GM12878 (cell line): ENCODE measurements at regions not wholly inside any gene's neighbourhood (a gene's known extent, or its start where the extent isn't known, plus 50 kb on each side); places are given as distances from the start of the nearest gene placed in this dataset.

ENCODE experiments used
- BCL11A ChIP-seq: IDR thresholded peaks from 2 replicates; pipeline ENCODE4 v1.6.1; 2011; ENCODE audit warnings: low read depth, low read length
- DPF2 ChIP-seq: fragments of 450-650 bp; IDR thresholded peaks from 2 replicates; pipeline ENCODE4 v1.6.1; 2017; ENCODE audit warnings: mild to moderate bottlenecking
- HDAC6 ChIP-seq: fragments of 200-600 bp; sonication (generic); IDR thresholded peaks from one replicate; pipeline ENCODE4 v1.8.0; 2017; ENCODE audit warnings: antibody characterized with exemption; ENCODE audit not compliant: unreplicated experiment
- IRF4 ChIP-seq: IDR thresholded peaks from 2 replicates; pipeline ENCODE4 v1.6.1; 2011; ENCODE audit warnings: low read depth, low read length
- MEF2A ChIP-seq: IDR thresholded peaks from 2 replicates; pipeline ENCODE4 v1.6.1; 2011; ENCODE audit warnings: low read depth, mild to moderate bottlenecking, low read length, moderate library complexity; ENCODE audit not compliant: insufficient read depth
- MEF2B ChIP-seq: fragments of 450-650 bp; IDR thresholded peaks from 2 replicates; pipeline ENCODE4 v1.6.1; 2018; ENCODE audit warnings: mild to moderate bottlenecking, moderate library complexity; ENCODE audit not compliant: partially characterized antibody, poor library complexity, severe bottlenecking
- MTA3 ChIP-seq: IDR thresholded peaks from 2 replicates; pipeline ENCODE4 v1.6.1; 2012; ENCODE audit warnings: low read length, inconsistent platforms, borderline replicate concordance
- NR2C1 ChIP-seq: fragments of 450-650 bp; IDR thresholded peaks from 2 replicates; pipeline ENCODE4 v1.6.1; 2017; ENCODE audit warnings: antibody characterized with exemption, mild to moderate bottlenecking, moderate library complexity
- PAX5 ChIP-seq: IDR thresholded peaks from 2 replicates; pipeline ENCODE4 v1.6.1; 2011; ENCODE audit warnings: low read depth, low read length, borderline replicate concordance
- RAD21 ChIP-seq: IDR thresholded peaks from 2 replicates; pipeline ENCODE4 v1.6.1; 2011; ENCODE audit warnings: mild to moderate bottlenecking, low read depth, low read length, moderate library complexity; ENCODE audit not compliant: insufficient read depth
- SMAD1 ChIP-seq: fragments of 450-650 bp; IDR thresholded peaks from 2 replicates; pipeline ENCODE4 v1.6.1; 2018; ENCODE audit warnings: mild to moderate bottlenecking, low read depth; ENCODE audit not compliant: partially characterized antibody
- TAF1 ChIP-seq: IDR thresholded peaks from 2 replicates; pipeline ENCODE4 v1.6.1; 2011; ENCODE audit warnings: mild to moderate bottlenecking, low read depth, low read length, borderline replicate concordance
- TCF7 ChIP-seq: IDR thresholded peaks from 2 replicates; pipeline ENCODE4 v1.6.1; 2014; ENCODE audit warnings: antibody characterized with exemption, borderline replicate concordance
- ZNF274 ChIP-seq: IDR thresholded peaks from one replicate; pipeline ENCODE4 v1.8.0; 2011; ENCODE audit not compliant: insufficient read length, insufficient read depth
- TF ChIP-seq, protein P1 (sequence below): IDR thresholded peaks from 2 replicates; pipeline ENCODE4 v1.6.1; 2011; ENCODE audit warnings: low read depth, mild to moderate bottlenecking, low read length, moderate library complexity, borderline replicate concordance; ENCODE audit errors: extremely low read depth
- TF ChIP-seq, protein P2 (sequence below): fragments of 450-650 bp; IDR thresholded peaks from 2 replicates; pipeline ENCODE4 v1.6.1; 2017; ENCODE audit warnings: mild to moderate bottlenecking, moderate library complexity
- TF ChIP-seq, protein P3 (sequence below): IDR thresholded peaks from 2 replicates; pipeline ENCODE4 v1.6.1; 2012; ENCODE audit warnings: low read length, inconsistent platforms
- TF ChIP-seq, protein P4 (sequence below): fragments of 450-650 bp; formaldehyde crosslinking; IDR thresholded peaks from 2 replicates; pipeline ENCODE4 v1.5.0; 2022; ENCODE audit warnings: mild to moderate bottlenecking, missing genetic modification characterization
- TF ChIP-seq, protein P5 (sequence below): IDR thresholded peaks from 2 replicates; pipeline ENCODE4 v1.6.1; 2012; ENCODE audit warnings: low read depth, low read length, improper control_type of control experiment

DNA sequence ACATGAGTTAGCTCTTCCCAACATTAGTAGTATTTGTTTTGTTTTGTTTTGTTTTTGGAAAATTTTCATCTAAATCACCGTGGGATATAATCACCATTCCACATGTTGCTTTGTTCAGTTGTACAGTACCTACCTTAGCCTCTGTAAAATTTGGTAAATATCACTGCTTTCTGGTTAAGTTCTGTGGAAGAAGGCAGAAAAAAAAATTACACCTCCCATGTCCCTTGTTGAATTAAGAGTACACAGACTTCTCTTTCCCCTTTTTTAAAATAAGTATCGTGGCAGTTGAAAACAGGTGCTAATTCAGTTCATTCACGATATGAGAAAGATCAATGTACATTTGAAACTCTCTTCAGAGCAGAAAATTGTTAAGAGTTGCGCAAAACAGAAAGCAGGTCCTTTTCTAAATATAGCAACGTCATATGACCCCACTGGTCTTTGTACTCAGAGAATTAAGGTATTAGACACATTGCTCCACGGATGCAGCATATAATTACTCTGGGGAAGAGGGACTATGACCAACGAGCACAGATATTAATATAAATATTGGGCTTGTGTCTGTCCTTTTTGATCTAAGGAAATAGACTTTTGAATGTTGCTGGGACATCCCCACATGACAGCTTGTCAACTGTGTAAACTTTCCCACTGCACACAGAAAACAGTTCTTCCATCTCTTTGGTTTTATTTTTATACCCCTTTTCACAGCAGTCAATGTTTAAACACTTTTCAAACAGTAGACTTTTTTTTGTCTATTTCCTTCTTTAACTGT lies 58.6 kb upstream of the ZNF217 start (continued):
- TF ChIP-seq MTA3, result 0 out of 2 replicates have a peak, but pooled peaks have one; percentile 28
- TF ChIP-seq BCL11A, result no peak
- TF ChIP-seq, protein P1, sequence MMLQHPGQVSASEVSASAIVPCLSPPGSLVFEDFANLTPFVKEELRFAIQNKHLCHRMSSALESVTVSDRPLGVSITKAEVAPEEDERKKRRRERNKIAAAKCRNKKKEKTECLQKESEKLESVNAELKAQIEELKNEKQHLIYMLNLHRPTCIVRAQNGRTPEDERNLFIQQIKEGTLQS, result no peak
- TF ChIP-seq ZNF274, result no peak
- peak; percentile 17; the same call in 1 of the 2 replicates for TF ChIP-seq RAD21
- TF ChIP-seq TAF1, result no peak
- 0 out of 2 replicates have a peak, but pooled peaks have one; percentile 47 for TF ChIP-seq IRF4
- peak; percentile 77 for TF ChIP-seq SMAD1
- TF ChIP-seq, protein P2, sequence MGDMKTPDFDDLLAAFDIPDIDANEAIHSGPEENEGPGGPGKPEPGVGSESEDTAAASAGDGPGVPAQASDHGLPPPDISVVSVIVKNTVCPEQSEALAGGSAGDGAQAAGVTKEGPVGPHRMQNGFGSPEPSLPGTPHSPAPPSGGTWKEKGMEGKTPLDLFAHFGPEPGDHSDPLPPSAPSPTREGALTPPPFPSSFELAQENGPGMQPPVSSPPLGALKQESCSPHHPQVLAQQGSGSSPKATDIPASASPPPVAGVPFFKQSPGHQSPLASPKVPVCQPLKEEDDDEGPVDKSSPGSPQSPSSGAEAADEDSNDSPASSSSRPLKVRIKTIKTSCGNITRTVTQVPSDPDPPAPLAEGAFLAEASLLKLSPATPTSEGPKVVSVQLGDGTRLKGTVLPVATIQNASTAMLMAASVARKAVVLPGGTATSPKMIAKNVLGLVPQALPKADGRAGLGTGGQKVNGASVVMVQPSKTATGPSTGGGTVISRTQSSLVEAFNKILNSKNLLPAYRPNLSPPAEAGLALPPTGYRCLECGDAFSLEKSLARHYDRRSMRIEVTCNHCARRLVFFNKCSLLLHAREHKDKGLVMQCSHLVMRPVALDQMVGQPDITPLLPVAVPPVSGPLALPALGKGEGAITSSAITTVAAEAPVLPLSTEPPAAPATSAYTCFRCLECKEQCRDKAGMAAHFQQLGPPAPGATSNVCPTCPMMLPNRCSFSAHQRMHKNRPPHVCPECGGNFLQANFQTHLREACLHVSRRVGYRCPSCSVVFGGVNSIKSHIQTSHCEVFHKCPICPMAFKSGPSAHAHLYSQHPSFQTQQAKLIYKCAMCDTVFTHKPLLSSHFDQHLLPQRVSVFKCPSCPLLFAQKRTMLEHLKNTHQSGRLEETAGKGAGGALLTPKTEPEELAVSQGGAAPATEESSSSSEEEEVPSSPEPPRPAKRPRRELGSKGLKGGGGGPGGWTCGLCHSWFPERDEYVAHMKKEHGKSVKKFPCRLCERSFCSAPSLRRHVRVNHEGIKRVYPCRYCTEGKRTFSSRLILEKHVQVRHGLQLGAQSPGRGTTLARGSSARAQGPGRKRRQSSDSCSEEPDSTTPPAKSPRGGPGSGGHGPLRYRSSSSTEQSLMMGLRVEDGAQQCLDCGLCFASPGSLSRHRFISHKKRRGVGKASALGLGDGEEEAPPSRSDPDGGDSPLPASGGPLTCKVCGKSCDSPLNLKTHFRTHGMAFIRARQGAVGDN, result peak; percentile 86
- no peak for TF ChIP-seq NR2C1
- TF ChIP-seq, protein P3, sequence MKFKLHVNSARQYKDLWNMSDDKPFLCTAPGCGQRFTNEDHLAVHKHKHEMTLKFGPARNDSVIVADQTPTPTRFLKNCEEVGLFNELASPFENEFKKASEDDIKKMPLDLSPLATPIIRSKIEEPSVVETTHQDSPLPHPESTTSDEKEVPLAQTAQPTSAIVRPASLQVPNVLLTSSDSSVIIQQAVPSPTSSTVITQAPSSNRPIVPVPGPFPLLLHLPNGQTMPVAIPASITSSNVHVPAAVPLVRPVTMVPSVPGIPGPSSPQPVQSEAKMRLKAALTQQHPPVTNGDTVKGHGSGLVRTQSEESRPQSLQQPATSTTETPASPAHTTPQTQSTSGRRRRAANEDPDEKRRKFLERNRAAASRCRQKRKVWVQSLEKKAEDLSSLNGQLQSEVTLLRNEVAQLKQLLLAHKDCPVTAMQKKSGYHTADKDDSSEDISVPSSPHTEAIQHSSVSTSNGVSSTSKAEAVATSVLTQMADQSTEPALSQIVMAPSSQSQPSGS, result peak; percentile 91
- TF ChIP-seq TCF7, result 0 out of 2 replicates have a peak, but pooled peaks have one; percentile 15
- TF ChIP-seq MEF2B, result peak; percentile 95
- TF ChIP-seq, protein P4, sequence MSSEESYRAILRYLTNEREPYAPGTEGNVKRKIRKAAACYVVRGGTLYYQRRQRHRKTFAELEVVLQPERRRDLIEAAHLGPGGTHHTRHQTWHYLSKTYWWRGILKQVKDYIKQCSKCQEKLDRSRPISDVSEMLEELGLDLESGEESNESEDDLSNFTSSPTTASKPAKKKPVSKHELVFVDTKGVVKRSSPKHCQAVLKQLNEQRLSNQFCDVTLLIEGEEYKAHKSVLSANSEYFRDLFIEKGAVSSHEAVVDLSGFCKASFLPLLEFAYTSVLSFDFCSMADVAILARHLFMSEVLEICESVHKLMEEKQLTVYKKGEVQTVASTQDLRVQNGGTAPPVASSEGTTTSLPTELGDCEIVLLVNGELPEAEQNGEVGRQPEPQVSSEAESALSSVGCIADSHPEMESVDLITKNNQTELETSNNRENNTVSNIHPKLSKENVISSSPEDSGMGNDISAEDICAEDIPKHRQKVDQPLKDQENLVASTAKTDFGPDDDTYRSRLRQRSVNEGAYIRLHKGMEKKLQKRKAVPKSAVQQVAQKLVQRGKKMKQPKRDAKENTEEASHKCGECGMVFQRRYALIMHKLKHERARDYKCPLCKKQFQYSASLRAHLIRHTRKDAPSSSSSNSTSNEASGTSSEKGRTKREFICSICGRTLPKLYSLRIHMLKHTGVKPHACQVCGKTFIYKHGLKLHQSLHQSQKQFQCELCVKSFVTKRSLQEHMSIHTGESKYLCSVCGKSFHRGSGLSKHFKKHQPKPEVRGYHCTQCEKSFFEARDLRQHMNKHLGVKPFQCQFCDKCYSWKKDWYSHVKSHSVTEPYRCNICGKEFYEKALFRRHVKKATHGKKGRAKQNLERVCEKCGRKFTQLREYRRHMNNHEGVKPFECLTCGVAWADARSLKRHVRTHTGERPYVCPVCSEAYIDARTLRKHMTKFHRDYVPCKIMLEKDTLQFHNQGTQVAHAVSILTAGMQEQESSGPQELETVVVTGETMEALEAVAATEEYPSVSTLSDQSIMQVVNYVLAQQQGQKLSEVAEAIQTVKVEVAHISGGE (CRISPR knock-in tag), result no peak
- TF ChIP-seq HDAC6, result no peak
- TF ChIP-seq, protein P5, sequence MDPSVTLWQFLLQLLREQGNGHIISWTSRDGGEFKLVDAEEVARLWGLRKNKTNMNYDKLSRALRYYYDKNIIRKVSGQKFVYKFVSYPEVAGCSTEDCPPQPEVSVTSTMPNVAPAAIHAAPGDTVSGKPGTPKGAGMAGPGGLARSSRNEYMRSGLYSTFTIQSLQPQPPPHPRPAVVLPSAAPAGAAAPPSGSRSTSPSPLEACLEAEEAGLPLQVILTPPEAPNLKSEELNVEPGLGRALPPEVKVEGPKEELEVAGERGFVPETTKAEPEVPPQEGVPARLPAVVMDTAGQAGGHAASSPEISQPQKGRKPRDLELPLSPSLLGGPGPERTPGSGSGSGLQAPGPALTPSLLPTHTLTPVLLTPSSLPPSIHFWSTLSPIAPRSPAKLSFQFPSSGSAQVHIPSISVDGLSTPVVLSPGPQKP, result no peak
- peak; percentile 75 for TF ChIP-seq DPF2
- peak; percentile 98 for TF ChIP-seq MEF2A
- TF ChIP-seq PAX5, result no peak
